GM20000 (cell line): ENCODE measurements at regions not wholly inside any gene's neighbourhood (a gene's known extent, or its start where the extent isn't known, plus 50 kb on each side); places are given as distances from the start of the nearest gene placed in this dataset.

Source experiments
- DNase-seq: peaks from one replicate; pipeline ENCODE4 v3.0.0; 2012; ENCODE audit warnings: low spot score
- CTCF ChIP-seq: IDR thresholded peaks from 2 replicates; pipeline ENCODE4 v1.5.1; 2012; ENCODE audit warnings: mild to moderate bottlenecking, control low read depth; ENCODE audit errors: extremely low read depth, missing control alignments

- TF ChIP-seq CTCF: no peak
- no peak for DNase-seq
Observed at GRCh38 chr10:14413523-14413922, 82.8 kb upstream of the FRMD4A start.

GRCh38 chr10:14412624-14413023 is 81.9 kb upstream of the FRMD4A start:
- TF ChIP-seq CTCF: no peak
- no peak for DNase-seq

GRCh38 chr10:14409856-14410458 is 79.2 kb upstream of the FRMD4A start:
- no peak for DNase-seq
- TF ChIP-seq CTCF: no peak

- no peak for TF ChIP-seq CTCF
- no peak for DNase-seq
Observed at GRCh38 chr10:14409247-14409646, 78.5 kb upstream of the FRMD4A start.

DNA sequence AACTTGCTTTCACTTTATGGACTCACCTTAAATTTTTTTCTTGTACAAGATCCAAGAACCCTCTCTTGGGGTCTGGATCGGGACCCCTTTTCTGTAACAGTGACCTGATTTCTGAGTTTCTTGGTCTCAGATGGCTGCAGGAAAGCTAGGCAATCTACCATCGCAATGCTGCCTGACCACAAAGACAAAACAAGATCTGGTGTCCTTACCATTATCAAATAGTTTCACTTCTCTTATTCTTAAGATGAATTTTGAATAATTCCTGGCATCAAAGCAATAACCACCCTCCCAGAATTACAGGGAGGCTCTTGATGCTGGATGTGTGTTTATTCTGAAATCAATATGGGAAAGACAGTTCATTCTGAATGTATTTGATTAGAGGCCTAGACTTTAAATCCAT is 77.4 kb upstream of the FRMD4A start:
- no peak for TF ChIP-seq CTCF
- no peak for DNase-seq

- no peak for TF ChIP-seq CTCF
- DNase-seq: no peak
Observed at GRCh38 chr10:14407567-14407966, 76.8 kb upstream of the FRMD4A start.

GRCh38 chr10:14405076-14406065 is 74.6 kb upstream of the FRMD4A start:
- no peak for TF ChIP-seq CTCF
- DNase-seq: no peak
